Ascending aorta (tissue), 2 donors: ENCODE measurements at regions not wholly inside any gene's neighbourhood (a gene's known extent, or its start where the extent isn't known, plus 50 kb on each side); places are given as distances from the start of the nearest gene placed in this dataset.

Source experiments
- DNase-seq, 2 donors: peaks; one replicate each; pipeline ENCODE4 v3.0.0-alpha.2; 2019; ENCODE audit warnings: low spot score in 2 of 2
- H3K27ac ChIP-seq, 2 donors: fragments of 200-600 bp; sonication (generic); one replicate each; pipeline ENCODE4 v1.5.1; 2016 to 2017; ENCODE audit warnings: mild to moderate bottlenecking in 1 of 2
- H3K27me3 ChIP-seq: fragments of 200-600 bp; sonication (generic); one replicate; pipeline ENCODE4 v1.5.1; 2017
- H3K36me3 ChIP-seq, 2 donors: fragments of 200-600 bp; sonication (generic); one replicate each; pipeline ENCODE4 v1.5.1; 2016
- H3K4me1 ChIP-seq, 2 donors: fragments of 200-600 bp; sonication (generic); one replicate each; pipeline ENCODE4 v1.5.1; 2016 to 2017; ENCODE audit warnings: mild to moderate bottlenecking in 1 of 2
- H3K4me3 ChIP-seq, 2 donors: fragments of 200-600 bp; sonication (generic); one replicate each; pipeline ENCODE4 v1.5.1; 2016 to 2017; ENCODE audit warnings: mild to moderate bottlenecking in 1 of 2
- H3K9me3 ChIP-seq, 2 donors: fragments of 200-600 bp; sonication (generic); one replicate each; pipeline ENCODE4 v1.5.1; 2016
- intact Hi-C: fragments of 100-400 bp; cut with DNase I; formaldehyde crosslinking; loops from one replicate; pipeline ENCODE4 v1.15.1; 2023
- TF ChIP-seq, protein P1 (sequence below), 3 experiments: fragments of 200-600 bp in 2 of 3; fragments of 450-650 bp in 1 of 3; sonication (generic) in 2 of 3; IDR thresholded peaks; one replicate each; pipeline ENCODE4 v1.5.1; 2016 to 2019; ENCODE audit warnings: antibody characterized with exemption in 3 of 3, mild to moderate bottlenecking in 1 of 3, moderate library complexity in 1 of 3

DNA sequence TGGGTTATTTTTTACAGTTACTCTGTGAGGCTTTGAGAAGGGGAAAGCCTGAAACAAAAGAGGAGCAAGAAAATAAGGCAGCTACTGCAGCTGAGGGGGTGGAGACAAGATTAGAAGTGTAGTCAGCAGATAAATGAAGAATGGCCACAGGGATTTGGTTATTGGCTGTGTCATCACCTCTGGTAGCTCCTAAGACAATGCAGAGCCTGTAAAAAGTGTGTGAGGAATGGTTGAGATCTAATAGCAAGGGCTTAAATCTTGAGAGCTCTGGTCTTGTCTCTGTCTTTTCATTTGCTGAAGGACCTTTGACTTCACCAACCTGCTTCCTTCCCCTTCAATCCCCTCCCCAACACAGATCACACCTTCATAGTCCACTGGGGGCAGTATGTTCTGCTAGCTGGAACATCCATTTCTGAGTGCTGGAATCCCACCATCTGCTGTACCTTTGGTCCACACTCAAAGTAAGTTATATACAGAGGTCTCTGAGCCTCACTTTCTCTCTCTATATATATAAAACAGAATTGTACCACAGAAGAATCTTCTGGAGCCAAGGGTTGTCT is 213.7 kb upstream of the ZIC3 start:
- no peaks in the 10 kb centered on the region for H3K36me3 ChIP-seq
- intact Hi-C loops = no loop called here
- no peak overlapping the region for H3K27ac ChIP-seq
- H3K4me1 ChIP-seq = no peaks in the 10 kb centered on the region
- H3K27me3 ChIP-seq = no peaks in the 10 kb centered on the region
- no peak overlapping the region for H3K4me3 ChIP-seq
- TF ChIP-seq, protein P1, sequence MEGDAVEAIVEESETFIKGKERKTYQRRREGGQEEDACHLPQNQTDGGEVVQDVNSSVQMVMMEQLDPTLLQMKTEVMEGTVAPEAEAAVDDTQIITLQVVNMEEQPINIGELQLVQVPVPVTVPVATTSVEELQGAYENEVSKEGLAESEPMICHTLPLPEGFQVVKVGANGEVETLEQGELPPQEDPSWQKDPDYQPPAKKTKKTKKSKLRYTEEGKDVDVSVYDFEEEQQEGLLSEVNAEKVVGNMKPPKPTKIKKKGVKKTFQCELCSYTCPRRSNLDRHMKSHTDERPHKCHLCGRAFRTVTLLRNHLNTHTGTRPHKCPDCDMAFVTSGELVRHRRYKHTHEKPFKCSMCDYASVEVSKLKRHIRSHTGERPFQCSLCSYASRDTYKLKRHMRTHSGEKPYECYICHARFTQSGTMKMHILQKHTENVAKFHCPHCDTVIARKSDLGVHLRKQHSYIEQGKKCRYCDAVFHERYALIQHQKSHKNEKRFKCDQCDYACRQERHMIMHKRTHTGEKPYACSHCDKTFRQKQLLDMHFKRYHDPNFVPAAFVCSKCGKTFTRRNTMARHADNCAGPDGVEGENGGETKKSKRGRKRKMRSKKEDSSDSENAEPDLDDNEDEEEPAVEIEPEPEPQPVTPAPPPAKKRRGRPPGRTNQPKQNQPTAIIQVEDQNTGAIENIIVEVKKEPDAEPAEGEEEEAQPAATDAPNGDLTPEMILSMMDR (IDR thresholded peaks at IDR 0.05) = no peak
- H3K9me3 ChIP-seq = no peaks in the 10 kb centered on the region
- DNase-seq = no peak

DNA sequence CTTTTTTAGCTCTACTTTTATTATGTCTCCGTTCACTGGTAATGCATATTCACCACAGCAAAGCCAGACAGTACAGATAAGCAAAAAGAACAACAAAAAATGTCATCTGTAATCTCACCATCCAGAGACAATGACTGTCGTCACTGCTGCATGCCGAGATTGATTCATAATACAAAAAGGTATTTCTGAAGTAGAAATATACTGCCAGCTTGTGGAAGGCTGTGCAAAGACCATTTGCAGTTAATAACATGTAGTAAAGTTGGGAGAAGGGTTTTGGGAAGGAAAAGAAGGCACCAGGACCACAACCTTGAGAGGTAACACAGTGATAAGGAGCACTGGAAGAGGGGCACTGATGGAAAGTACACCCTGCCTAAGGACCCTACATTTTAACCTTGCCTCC is 223.0 kb upstream of the ZIC3 start:
- DNase-seq = no peak
- intact Hi-C loops = no loop called here
- H3K36me3 ChIP-seq = no peaks in the 10 kb centered on the region

DNA sequence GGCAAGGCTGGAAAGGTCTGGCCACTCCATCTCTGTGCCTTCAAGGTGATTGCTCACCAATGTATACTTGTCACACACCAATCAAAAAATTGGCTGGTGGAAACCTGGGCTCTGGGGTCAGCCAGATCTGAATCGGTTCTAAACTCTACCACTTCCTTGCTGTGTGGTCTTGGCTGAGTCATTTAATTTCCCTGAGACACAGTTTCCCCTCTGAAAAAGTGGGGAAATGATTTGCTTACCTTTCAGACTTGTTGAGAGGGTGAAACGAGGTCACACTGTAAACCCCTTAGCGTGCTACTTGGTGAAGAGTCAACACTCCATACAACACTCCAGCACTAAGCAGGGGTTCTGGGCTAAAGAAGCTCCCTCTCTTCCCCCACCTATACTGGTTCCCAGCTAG is 252.3 kb upstream of the ZIC3 start:
- DNase-seq = no peak
- Histone ChIP-seq H3K4me1 (no peaks in the 10 kb centered on the region), H3K9me3 (no peaks in the 10 kb centered on the region), H3K36me3 (no peaks in the 10 kb centered on the region), H3K27me3 (no peaks in the 10 kb centered on the region), H3K27ac (no peak overlapping the region), H3K4me3 (no peak overlapping the region)
- intact Hi-C loops = no loop called here
- TF ChIP-seq, protein P1 (IDR thresholded peaks at IDR 0.05) = no peak

More for the DNA sequence above, 223.0 kb upstream of the ZIC3 start:
- H3K4me3 ChIP-seq = no peak overlapping the region
- H3K4me1 ChIP-seq = no peaks in the 10 kb centered on the region
- TF ChIP-seq, protein P1 (IDR thresholded peaks at IDR 0.05) = no peak
- H3K27me3 ChIP-seq = no peaks in the 10 kb centered on the region
- no peaks in the 10 kb centered on the region for H3K9me3 ChIP-seq
- no peak overlapping the region for H3K27ac ChIP-seq

DNA sequence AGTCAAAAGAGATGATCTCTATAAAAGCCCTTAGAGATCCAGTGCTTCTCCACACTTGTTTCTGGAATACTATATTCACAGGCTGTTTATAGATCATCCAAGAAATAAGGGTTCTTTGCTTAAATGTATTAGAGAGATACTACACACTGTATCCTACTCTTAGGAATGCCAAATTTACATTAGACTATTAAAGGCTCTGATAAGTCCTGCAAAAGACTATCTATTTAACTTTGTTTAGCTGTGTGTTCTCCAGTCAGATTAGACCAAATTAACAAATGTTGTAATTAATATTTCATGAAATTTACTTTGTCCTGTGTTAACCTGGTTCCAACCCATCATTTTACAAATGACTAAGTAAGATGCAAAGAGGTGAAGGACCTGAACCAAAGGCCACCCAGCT is 260.5 kb upstream of the ZIC3 start:
- no peak overlapping the region for H3K27ac ChIP-seq
- TF ChIP-seq, protein P1 (IDR thresholded peaks at IDR 0.05) = no peak
- no peaks in the 10 kb centered on the region for H3K4me1 ChIP-seq

DNA sequence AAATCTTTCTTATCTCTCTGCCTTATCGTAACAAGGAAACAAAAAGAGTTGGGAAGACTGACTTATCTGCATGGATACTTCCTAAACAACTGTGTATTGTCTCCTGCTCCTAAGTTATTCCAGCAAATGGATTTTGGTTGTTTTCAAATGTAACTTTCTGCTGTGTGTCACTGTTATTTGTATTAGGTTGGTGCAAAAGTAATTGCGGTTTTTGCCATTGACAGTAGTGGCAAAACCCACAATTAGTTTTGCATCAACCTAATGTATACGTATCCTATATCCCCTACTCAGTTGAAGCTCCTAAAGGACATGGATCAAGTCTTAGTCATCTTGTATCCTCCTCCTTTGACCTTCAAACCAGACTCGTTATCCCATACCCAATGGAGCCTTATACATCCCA is 263.4 kb upstream of the GPR101 start:
- no peaks in the 10 kb centered on the region for H3K27me3 ChIP-seq
- TF ChIP-seq, protein P1 (IDR thresholded peaks at IDR 0.05) = no peak
- DNase-seq = no peak
- no peaks in the 10 kb centered on the region for H3K36me3 ChIP-seq
- no peak overlapping the region for H3K4me3 ChIP-seq
- no peaks in the 10 kb centered on the region for H3K9me3 ChIP-seq
- no peak overlapping the region for H3K27ac ChIP-seq
- H3K4me1 ChIP-seq = no peaks in the 10 kb centered on the region
- intact Hi-C loops = no loop called here

More for the DNA sequence above, 260.5 kb upstream of the ZIC3 start:
- intact Hi-C loops = no loop called here
- DNase-seq = no peak
- no peaks in the 10 kb centered on the region for H3K9me3 ChIP-seq
- no peak overlapping the region for H3K4me3 ChIP-seq
- H3K27me3 ChIP-seq = no peaks in the 10 kb centered on the region
- no peaks in the 10 kb centered on the region for H3K36me3 ChIP-seq

DNA sequence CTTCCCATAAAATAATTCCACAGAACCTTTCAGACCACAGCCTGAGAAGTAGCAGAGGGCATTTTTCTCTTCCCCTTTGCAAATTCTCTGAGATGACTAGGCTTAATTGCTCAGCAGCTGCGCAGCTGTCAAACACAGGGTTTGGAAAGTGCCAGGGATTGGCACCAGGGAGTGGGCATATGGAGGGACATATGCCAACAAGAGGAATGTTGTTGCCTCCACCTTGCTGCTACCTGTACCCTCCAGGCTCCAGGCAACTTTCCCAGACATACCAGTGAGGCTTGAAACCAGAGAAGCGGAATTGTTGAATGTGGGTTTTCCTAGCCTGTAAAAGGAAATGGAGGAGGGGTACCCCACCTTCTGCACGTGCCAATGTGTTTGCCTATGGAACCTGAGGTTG is 256.2 kb upstream of the GPR101 start:
- Histone ChIP-seq H3K27ac (no peak overlapping the region), H3K4me3 (no peak overlapping the region), H3K36me3 (no peaks in the 10 kb centered on the region), H3K27me3 (no peaks in the 10 kb centered on the region), H3K9me3 (no peaks in the 10 kb centered on the region), H3K4me1 (no peaks in the 10 kb centered on the region)
- TF ChIP-seq, protein P1 (IDR thresholded peaks at IDR 0.05) = no peak
- intact Hi-C loops = no loop called here
- no peak for DNase-seq
